Frontal cortex (tissue), 3 donors: ENCODE measurements at regions not wholly inside any gene's neighbourhood (a gene's known extent, or its start where the extent isn't known, plus 50 kb on each side); places are given as distances from the start of the nearest gene placed in this dataset.

Source experiments
- DNase-seq, 2 donors: peaks; one replicate each; pipeline ENCODE4 v3.0.0; 2012; ENCODE audit warnings: low spot score in 2 of 2
- FAIRE-seq: peaks from 2 replicates; lab custom pipeline; 2012; peaks lifted over from hg19 to GRCh38; lab: Jason Lieb, UNC
- donor health status: control.
- donor health status: control.
- donor health status: control.

- FAIRE-seq (no peak), DNase-seq (no peak)
Observed at GRCh38 chr20:43320536-43320935, 130.8 kb upstream of the PTPRT start.

DNA sequence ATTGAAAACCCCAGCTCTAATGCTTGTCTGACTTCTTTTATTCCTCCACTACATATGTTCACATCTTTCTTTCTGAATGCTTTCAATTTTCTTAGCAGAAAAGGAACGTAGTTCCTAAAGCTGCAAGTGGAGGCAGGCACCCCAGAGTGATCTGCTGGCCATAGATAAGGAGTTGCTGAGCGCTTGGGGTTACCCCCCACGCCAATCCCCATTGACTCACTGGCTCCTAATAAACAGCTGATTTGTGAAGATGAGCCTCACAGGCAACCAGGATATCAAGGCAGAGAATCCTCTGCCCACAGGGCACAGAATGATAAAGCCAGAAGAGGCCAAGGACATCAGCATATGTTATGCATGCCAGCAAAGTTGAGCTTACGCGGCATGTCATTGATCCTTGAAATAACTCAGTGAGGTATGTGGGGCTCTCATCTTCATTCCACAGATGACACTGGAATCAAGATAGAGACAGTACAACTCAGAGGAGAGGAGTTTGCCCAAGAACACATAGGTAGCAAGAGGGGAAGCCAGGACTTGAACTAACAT, 129.1 kb upstream of the PTPRT start:
- FAIRE-seq (no peak), DNase-seq (no peak)

- no peak for FAIRE-seq
- no peak for DNase-seq
Observed at GRCh38 chr20:43316271-43316670, 126.6 kb upstream of the PTPRT start.

DNA sequence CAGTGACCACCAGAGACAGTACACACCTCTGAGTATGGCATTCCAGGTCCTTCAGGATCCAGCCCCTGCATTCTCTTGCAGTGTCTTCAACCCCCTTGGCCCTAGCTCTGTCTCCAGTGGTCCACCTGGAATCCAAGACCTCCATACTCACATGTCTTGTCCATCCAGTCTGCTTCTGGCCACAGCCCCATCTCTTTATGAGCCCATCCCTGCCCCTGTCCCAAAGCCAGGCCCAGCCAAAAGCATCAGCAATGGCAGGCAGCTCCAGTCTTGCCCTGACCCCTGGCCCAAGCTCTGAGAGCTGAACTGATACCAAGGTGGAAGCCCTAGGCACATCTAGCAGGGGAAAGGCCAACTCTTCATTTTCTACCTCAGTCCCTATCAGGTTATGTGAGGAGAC, 119.6 kb upstream of the PTPRT start:
- DNase-seq, result no peak
- no peak for FAIRE-seq

GRCh38 chr20:43306837-43307236, 117.1 kb upstream of the PTPRT start:
- DNase-seq, result no peak
- no peak for FAIRE-seq

DNA sequence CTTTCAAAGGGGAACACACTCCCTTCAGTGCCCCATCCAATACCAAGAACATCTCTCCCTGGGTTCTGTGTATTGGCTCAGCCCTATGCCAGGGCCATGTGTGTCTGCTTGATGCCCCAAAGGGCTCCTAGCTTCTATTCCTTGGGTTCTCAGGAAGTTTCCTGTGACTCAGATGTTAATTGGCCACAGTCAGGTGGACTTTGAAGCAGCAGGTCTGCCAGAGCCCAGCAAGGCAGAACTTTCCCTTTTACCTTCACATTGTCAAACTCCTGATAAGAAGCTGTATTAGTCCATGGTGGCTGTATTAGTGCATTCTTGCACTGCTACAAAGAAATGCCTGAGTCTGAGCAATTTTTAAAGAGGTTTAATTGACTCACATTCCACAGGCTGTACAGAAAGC, 116.0 kb upstream of the PTPRT start:
- FAIRE-seq, result no peak
- no peak for DNase-seq

DNA sequence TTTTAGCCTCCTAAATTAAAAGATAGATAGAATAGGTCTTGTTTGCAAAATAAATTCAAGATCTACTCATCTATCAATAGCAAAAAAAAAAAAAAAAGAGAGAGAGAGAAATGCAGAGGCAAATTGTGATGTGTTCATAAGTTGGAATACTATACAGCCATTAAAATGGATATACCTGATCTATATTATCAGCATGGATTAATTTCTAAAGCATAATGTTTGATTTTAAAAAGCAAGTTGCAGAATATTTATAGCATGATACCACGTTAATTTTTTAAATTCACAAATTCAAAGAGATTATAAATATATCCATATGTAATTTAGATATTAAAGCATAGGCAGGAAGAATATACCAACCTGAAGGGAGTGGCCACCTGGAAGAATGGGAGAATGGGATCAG, 114.9 kb upstream of the PTPRT start:
- FAIRE-seq (no peak), DNase-seq (no peak)

DNA sequence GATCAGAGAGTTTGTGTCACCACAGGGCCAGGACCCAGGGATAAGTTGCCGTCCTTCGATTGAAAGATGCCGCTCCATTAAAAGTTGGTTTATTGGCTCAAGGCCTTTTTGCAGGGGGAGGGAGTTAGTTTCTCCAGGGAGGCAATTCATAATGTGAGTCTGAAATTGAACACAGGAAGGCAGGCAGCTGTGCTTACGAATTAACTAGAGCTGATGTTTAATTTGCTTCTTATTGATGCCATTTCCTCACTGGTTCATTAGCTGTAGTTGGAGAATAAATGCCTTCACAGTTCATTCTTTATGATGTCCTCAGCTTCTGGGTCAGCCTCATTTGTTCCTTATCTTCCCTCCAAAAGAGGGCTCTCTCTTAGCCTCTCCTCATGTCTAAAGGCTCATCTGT, 113.2 kb upstream of the PTPRT start:
- FAIRE-seq (no peak), DNase-seq (no peak)

GRCh38 chr20:43300901-43301300, 111.2 kb upstream of the PTPRT start:
- FAIRE-seq (no peak), DNase-seq (peak in 1 of 2 donors; percentile 14)

GRCh38 chr20:43295781-43296180, 106.1 kb upstream of the PTPRT start:
- DNase-seq, result no peak
- no peak for FAIRE-seq

- FAIRE-seq (no peak), DNase-seq (no peak)
Observed at GRCh38 chr20:43295263-43295662, 105.6 kb upstream of the PTPRT start.

DNA sequence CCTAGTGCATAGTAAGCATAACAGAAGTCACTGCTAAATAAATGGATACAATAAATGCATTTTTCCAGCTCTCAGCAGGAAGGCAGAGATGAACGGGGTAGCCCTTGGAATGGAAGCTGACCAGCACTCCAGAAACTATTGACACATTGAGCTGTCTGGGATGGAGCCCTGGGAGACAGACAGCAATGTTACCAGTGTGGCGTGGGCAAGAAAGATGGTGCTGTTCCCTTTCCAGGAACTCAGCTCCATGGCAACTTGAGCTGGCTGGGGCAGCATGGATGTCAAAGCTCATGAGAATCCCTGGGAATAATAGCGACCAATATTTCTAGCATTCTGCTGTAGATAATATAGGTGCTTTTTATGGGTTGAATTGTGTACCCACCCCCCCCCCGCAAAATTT, 104.3 kb upstream of the PTPRT start:
- no peak for FAIRE-seq
- no peak for DNase-seq

GRCh38 chr20:43293068-43293786, 103.5 kb upstream of the PTPRT start:
- FAIRE-seq (no peak), DNase-seq (no peak)

DNA sequence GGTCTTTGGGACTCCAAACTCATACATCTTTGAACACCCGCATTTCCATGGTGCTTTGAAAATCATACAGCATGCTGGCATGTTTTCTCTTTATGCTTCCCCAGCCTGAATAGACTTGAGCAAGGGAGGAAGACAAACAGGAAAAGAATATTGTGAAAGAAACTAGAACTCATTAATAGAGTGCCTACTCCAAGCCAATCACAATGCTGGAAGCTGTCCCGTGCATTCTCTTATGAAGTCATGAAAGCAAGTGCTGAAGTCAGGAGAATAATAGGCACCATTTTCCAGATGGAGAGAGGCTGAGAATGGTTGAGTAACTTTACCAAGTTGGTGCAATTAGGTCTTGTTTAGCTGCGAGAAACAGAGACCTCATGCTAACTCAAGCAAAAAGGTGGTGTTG, 102.5 kb upstream of the PTPRT start:
- DNase-seq (no peak), FAIRE-seq (no peak)

GRCh38 chr20:43287637-43288036, 97.9 kb upstream of the PTPRT start:
- FAIRE-seq, result no peak

GRCh38 chr20:43285170-43285569, 95.5 kb upstream of the PTPRT start:
- FAIRE-seq (no peak), DNase-seq (no peak)

More at GRCh38 chr20:43287637-43288036, 97.9 kb upstream of the PTPRT start:
- DNase-seq, result no peak

GRCh38 chr20:43284486-43284885, 94.8 kb upstream of the PTPRT start:
- no peak for DNase-seq
- no peak for FAIRE-seq

- FAIRE-seq (no peak), DNase-seq (no peak)
Observed at GRCh38 chr20:43283126-43283525, 93.4 kb upstream of the PTPRT start.

DNA sequence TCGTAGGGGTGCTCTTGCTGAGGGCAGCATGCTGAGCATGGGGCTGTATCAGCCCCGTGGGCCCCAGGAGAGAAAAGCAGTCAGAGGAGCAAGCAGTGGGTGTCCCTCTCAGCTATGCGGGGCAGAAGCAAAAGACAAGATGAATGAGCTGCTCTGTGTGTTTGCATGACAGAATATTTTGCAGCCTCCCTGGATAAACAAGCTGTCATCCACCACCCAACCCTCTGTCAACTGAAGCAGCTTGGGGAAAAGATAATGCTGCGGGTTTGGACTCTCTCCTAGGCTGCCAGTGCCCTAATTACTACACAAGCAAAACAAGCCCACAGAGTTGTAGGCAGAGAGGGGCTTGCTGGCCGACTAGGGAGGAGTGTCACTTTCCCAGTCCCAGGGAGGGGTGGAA, 82.3 kb upstream of the PTPRT start:
- FAIRE-seq (no peak), DNase-seq (no peak)

DNA sequence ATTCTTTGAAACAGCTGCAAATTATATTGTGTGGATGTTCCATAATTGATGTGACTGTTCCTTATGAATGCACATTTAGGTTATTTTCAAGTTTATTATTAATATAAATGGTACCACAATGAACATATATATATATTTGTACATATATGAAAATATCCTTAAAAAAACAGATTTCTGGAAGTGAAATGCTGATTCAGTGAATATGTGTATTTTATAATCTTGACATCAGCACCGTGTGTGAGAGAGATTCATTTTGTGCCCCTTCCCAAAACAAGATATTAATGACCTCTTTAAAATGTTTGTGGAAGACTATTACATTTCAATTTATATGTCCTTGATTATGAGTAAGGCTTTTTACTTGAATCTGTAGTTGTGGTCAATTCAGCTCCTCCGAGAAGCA, 75.7 kb upstream of the PTPRT start:
- FAIRE-seq, result no peak
- DNase-seq, result no peak

DNA sequence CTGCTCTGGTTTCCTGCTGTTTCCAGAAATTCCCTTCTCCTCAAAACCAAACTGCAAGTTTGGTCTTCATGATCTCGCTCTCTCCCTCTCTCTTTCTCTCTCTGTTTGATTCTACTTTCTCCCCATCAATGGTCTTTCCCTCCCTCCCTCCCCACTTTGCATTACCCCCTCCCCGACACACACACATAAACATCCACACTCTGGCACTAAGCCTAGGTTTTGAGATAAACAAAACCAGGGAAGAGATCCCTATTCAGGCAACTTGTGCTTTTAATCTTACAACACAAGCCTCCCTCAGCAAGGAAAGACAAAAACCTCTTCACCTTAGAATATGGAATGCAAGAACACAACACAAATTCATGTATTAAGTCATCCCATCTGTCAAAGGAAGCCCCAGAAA, 73.5 kb upstream of the PTPRT start:
- FAIRE-seq, result no peak
- DNase-seq, result no peak

GRCh38 chr20:43262341-43262740, 72.6 kb upstream of the PTPRT start:
- DNase-seq, result no peak
- FAIRE-seq, result no peak
